Activated naive CD4-positive, alpha-beta T cell treated with anti-CD3 and anti-CD28 coated beads, Interleukin-2, amount 50 U/mL, for 72 hours (primary cell): ENCODE measurements at regions not wholly inside any gene's neighbourhood (a gene's known extent, or its start where the extent isn't known, plus 50 kb on each side); places are given as distances from the start of the nearest gene placed in this dataset.

Experiments
- ATAC-seq, 2 donors: fragments of 150-1000 bp; cut with Tn5 transposase; 2 replicates each; pipeline ENCODE4 v1.10.0; 2021; ENCODE audit warnings: mild to moderate bottlenecking in 2 of 2, moderate library complexity in 2 of 2
- DNase-seq, 2 donors: peaks; one replicate each; pipeline ENCODE4 v3.0.0; 2021 to 2022; ENCODE audit warnings: low spot score in 2 of 2
- H3K27ac Mint-ChIP-seq, 2 donors: one replicate each; pipeline ENCODE4 v1.8.0; 2022; ENCODE audit warnings: mild to moderate bottlenecking in 2 of 2, mixed read lengths in 2 of 2
- H3K36me3 Mint-ChIP-seq, 2 donors: one replicate each; pipeline ENCODE4 v1.8.0; 2022; ENCODE audit warnings: mixed read lengths in 2 of 2
- H3K9me3 Mint-ChIP-seq, 2 donors: one replicate each; pipeline ENCODE4 v1.8.0; 2022; ENCODE audit warnings: mixed read lengths in 2 of 2

DNA sequence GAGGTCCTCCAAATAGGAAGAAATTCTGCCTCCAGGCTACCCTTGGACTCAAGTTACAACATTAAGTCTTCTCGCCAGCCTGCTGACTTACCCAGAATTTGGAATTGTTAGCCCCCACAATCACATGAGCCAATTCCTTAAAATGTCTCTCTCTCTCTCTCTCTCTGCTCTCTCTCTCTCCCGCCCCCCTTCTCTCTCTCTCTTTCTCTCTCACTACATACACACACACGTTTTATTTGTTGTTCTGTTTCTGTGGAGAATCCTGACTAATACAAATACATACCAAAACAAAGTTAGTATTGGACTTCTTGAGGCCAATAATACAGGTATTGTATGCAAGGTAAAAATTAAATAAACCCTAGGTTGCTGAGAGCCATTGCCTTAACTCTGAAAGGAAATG is 72.1 kb downstream of the TNFSF18 start:
- H3K36me3 Mint-ChIP-seq, result no peaks in the 10 kb centered on the region
- H3K27ac Mint-ChIP-seq, result no peak overlapping the region
- ATAC-seq, result no peak
- H3K9me3 Mint-ChIP-seq, result no peaks in the 10 kb centered on the region
- no peak for DNase-seq

DNA sequence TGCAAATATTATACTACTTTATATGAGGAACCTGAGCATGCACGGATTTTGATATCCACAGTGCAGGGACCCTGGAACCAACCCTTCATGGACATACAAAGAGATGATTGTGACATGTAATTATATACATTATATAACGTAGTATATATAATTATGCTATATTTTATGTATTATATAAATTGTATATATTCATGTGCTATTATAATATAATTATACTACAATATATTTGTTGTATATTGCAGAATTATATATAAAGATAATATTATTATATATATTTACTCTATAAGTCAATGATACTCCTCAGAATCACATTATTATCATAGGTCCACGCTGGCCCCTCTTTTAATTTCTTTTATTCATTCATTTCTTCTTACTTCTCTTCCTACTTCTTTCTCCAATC is 70.9 kb downstream of the TNFSF18 start:
- Mint-ChIP-seq H3K27ac (no peak overlapping the region), H3K36me3 (no peaks in the 10 kb centered on the region), H3K9me3 (no peaks in the 10 kb centered on the region)

GRCh38 chr1:172980456-172980855 is 70.3 kb downstream of the TNFSF18 start:
- ATAC-seq (no peak), DNase-seq (no peak)
- H3K9me3 Mint-ChIP-seq, result no peaks in the 10 kb centered on the region
- H3K36me3 Mint-ChIP-seq, result no peaks in the 10 kb centered on the region
- H3K27ac Mint-ChIP-seq, result no peak overlapping the region

More for the DNA sequence above, 70.9 kb downstream of the TNFSF18 start:
- no peak for DNase-seq
- ATAC-seq, result no peak

DNA sequence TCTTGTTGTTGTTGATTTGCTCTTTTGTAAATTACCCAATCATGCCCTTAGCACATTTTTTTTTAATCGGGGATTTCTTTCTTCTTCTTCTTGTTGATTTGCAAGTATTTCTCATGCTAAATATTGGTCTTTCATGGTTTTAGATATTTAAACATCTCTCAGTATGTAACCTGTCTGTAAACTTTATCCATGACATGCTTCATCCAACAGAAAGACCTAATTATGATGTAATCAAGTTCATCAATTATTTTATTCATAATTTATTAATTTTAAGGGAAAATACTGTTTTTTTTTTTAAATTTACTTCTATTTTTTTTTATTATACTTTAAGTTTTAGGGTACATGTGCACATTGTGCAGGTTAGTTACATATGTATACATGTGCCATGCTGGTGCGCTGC is 69.8 kb downstream of the TNFSF18 start:
- no peaks in the 10 kb centered on the region for H3K36me3 Mint-ChIP-seq
- ATAC-seq, result no peak

More for the DNA sequence above, 69.8 kb downstream of the TNFSF18 start:
- Mint-ChIP-seq H3K9me3 (no peaks in the 10 kb centered on the region), H3K27ac (no peak overlapping the region)
- no peak for DNase-seq
